GM19238 (cell line): ENCODE measurements at regions not wholly inside any gene's neighbourhood (a gene's known extent, or its start where the extent isn't known, plus 50 kb on each side); places are given as distances from the start of the nearest gene placed in this dataset.
"Not testable (repeated sequence)": the region's sequence is repeated elsewhere in the genome, so short reads cannot be mapped to it uniquely, and the experiment has no call there.

Experiments used
- DNase-seq: peaks from one replicate; pipeline ENCODE4 v3.0.0; 2011; ENCODE audit warnings: low spot score; ENCODE audit not compliant: insufficient read length

DNA sequence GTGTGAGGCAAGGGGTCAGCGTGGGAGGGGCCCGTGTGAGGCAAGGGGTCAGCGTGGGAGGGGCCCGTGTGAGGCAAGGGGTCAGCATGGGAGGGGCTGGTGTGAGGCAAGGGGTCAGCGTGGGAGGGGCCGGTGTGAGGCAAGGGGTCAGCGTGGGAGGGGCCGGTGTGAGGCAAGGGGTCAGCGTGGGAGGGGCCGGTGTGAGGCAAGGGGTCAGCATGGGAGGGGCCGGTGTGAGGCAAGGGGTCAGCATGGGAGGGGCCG lies 119.2 kb downstream of the SEPTIN14 start:
- DNase-seq = not testable (repeated sequence)

DNA sequence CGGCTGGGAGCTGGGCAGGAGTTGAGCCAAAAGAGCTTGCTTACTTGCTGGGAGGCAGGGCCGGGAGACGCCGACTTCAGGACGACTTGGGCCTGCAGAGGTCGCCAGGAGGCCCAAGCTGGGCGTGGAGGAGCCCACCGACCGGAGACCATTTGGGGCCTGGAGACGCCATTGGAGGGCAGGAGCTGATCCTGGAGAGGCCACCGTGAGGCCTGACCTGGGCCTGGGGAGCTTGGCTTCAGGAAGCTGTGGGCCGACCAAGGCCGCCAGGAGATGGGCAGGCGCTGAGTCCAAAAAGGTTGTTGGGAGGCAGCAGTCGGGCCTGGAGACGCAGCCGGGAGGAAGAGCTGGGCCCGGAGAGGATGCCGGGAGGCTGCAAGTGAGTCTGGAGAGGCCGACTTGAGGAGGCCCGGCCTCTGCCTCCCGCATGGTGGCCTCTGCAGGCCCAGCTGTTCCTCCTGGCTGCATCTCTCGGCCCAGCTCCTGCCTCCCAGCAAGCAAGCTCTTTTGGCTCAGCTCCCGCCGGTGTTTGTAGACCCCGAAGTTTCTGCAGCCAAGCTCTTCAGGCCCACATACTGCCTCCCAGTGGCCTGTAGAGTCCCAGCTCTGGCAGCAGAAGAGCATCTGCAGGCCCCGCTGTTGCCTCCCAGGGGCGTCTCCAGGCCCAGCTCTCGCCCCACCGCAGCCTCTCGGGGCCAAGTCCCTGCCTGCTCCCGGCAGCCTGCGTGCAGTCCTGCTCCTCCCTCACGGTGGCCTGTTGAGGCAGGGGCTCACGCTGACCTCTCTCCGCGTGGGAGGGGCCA lies 119.7 kb downstream of the SEPTIN14 start:
- not testable (repeated sequence) for DNase-seq

GRCh38 chr7:55741721-55742631 lies 120.6 kb downstream of the SEPTIN14 start:
- DNase-seq = not testable (repeated sequence)

- DNase-seq = not testable (repeated sequence)
These were observed 121.8 kb downstream of the SEPTIN14 start for GRCh38 chr7:55740633-55741250.

GRCh38 chr7:55740053-55740452 lies 122.5 kb downstream of the SEPTIN14 start:
- DNase-seq = not testable (repeated sequence)

DNA sequence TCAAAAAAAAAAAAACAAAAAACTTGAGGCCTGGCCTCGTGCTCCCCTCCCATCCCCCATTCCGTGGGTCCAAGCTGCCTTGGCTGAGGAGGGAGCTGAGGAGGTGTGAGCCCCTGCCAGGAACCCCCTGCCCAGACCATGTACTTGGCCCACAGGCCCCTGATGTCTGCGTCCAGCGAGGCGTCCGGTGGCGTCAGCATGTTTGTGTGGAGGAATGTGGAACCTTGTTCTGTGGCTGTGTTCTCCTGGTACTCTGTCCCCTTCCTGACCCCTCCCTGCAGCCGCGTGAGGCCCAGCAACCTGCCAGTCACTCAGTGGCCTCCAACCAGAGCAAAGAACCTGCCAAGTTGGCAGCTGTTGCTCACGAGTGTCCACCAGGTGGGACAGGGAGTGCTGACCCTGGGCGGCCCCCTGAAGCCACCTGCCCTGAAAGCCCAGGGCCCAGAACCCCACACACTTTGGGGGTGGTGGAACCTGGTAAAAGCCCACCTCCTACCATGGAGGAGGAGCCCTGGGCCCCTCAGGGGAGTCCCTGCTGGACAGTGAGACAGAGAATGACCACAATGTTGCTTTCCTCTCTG lies 125.8 kb downstream of the SEPTIN14 start:
- not testable (repeated sequence) for DNase-seq

GRCh38 chr7:55733241-55734140 lies 129.1 kb downstream of the SEPTIN14 start:
- DNase-seq = no peak

DNA sequence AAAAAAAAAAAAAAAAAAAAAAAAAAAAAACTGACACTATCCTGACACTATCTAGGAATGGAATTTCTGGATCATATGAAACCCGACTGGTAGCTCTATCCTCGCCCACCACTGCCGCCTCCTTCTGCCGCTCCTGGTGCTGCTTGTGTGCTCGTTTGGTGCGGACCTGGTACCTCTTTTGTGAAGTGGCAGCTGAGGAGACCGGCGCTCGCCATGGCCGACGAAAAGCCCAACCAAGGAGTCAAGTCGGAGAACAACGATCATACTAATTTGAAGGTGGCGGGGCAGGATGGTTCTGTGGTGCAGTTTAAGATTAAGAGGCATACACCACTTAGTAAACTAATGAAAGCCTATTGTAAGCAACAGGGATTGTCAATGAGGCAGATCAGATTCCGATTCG lies 130.6 kb downstream of the SEPTIN14 start:
- no peak for DNase-seq

GRCh38 chr7:55730197-55730596 lies 132.4 kb downstream of the SEPTIN14 start:
- no peak for DNase-seq

- DNase-seq = no peak
These were observed 139.0 kb downstream of the SEPTIN14 start for GRCh38 chr7:55723621-55723941.

- DNase-seq = not testable (repeated sequence)
These were observed 139.5 kb downstream of the SEPTIN14 start for GRCh38 chr7:55722874-55723620.

- DNase-seq = not testable (repeated sequence)
These were observed 141.5 kb downstream of the SEPTIN14 start for GRCh38 chr7:55721004-55721403.

DNA sequence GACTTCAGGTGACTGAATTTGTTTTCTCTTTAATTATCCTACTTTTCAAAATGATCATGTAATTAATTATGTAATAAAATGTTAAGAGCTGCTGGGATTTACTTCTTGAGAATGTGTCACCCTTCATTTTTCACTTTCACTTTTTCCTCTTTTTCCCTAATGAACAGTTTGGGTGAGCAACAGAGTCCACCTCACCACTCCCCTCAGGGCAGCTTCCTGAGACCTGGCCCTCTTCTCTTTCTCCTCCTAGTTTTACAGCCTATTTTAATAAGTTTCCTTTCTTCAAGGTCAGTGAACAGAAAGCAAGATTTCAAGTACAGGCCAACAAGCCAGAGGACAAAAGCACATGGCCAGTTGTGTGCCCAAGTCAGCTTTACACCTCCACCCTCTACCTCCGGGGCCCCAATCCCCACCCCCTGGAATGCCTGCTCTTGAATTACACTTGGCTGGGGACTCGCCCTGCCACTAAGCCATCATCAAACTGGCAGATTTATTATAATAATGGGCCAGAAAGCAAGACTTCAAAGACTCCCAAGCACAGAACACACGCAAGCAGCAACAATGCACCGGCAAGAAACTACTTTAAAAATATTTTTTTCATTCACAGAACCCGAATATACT lies 143.1 kb upstream of the VOPP1 start:
- DNase-seq = not testable (repeated sequence)

DNA sequence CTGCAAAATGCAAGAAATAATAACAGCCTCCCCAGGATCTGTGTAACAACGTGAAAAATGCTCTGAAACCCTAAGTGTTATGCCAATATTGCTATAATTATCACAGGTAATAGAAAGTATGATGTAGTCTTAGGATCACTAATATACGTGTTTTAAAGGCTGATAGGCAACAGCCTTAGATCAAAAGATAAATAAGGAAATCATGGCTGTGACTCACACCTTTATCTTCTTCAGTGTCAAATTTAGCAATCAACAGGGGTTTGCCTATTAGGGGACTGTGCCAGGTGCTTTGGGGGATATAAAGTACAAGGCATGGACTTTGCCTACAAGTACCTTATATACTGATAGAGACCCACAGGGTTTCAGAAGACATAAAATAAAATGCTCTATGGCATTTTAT lies 142.1 kb upstream of the VOPP1 start:
- not testable (repeated sequence) for DNase-seq

DNA sequence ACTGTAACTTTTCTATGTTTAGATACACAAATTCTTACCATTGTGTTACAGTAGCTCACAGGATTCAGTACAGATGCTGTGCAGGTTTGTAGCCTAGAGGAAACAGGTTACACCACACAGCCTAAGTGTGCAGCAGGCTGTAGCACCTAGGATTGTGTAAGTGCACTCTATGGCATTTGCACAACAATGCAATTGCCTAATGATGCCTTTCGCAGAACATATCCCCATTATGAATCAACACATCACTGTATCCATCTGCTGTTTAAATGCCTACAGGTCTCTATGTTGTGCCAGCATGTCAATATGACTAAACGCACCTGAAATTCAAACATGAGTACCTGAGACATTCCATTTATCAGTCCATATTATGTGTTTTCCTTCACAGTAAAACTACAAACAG lies 138.0 kb upstream of the VOPP1 start:
- DNase-seq = not testable (repeated sequence)

- not testable (repeated sequence) for DNase-seq
These were observed 135.7 kb upstream of the VOPP1 start for GRCh38 chr7:55708028-55708427.

DNA sequence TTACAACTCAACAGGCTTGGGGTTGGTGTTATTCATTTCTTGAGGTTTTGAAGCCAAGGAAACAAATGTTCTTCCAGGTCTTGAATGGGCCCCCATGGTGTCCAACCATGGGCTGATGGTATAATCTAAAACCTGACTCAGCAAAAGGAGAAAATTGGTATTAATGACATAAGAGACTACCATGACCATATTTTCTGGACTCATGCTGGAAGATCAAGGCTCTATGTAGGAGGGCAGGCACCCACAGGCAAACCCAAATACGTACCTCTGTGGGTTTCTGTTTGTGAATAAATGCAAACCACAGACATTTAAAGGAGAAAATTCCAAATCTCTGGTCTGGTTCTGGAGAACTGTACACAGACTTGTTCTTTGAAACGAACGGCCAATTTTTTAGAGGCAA lies 135.1 kb upstream of the VOPP1 start:
- not testable (repeated sequence) for DNase-seq

GRCh38 chr7:55706451-55707195 lies 134.3 kb upstream of the VOPP1 start:
- DNase-seq = not testable (repeated sequence)
